ENCODE measurements at regions not wholly inside any gene's neighbourhood (a gene's known extent, or its start where the extent isn't known, plus 50 kb on each side); places are given as distances from the start of the nearest gene placed in this dataset.

DNA sequence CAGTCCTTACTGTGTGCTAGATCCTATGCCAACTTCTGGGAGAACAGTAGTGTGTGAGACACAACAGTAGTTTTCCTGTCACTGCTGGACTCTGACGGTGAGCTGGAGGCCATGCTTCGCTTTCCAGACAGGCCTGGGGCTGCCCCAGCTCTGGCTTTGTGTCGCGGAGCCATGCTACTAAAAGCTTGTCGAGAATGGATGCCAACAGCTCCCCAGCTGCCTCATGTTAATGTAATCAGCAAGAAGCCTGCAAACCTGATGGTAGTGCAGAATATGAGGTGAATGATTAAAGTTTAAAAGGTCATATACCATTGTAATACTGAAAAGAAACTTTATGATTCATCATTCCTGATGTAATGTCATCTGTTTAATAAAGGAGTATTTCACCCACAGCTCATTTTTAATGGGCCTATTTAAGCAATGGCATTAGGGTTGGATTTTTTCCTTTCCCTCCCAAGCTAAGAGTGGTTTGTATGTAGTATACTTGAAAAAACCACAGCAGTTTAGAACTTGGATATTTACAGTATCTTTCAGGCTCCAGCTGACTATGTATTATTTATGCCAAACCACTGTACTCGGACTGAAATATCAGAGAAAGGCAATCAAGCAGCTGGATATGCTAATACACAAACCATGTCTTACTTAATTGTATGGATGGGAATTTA is 343.0 kb downstream of the NUF2 start:
- DNase-seq, result no peak

DNA sequence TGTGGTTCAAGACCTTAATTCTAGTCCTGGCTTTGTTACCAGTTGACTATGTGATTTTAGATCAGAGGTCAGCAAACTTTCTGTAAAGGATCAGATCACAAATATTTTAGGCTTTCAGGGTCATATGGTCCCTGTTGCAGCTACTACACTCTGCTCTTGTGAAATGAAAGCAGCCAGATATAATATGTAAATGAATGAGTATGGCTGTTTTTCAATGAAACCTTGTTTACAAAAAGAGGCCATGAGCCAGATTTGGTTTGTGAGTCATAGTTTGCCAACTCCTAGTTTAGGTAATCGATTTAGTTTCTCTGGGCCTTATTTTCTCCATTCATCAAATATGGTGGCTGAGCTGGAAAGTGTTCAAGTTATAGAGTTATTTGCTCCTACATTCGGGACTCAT is 346.7 kb downstream of the NUF2 start:
- DNase-seq, result no peak

DNA sequence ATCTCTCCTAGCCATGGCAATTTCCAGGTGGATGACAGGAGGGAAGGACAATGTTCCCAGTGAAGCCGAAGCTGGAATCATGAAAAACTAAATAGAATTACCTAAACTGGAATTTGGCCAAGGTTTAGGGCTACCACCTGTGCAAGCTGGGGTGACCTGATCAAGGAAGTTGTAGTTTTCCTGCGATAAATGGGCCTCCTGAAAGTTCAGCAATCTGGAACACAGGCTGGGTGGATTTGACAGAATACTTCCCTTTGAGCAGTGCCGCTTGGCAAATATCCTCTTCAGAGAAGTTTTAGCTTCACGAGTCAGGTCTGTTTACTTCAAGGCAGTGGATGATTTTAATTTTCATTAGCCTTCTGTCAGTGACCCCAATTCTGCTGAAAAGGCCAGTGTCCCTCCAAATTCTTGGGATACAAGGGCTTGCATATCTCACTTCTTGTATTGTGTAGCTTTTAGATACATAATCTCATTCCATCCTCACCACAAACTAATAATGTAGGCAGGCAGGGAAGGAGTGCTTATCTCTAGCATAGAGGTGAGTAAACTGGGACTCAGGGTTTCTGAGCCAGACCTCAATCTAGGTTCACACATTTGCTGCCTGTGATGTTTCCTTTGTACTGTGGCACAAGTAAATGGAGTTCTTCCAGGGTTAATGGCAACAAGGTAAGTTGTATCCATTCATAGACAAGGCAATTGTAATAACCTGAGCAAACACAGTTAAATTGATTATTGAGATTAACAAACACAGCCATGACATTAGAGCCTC is 349.4 kb downstream of the NUF2 start:
- no peak for DNase-seq

GRCh38 chr1:163672976-163673758 is 351.4 kb downstream of the NUF2 start:
- DNase-seq, result no peak

GRCh38 chr1:163673759-163674151 is 352.0 kb downstream of the NUF2 start:
- DNase-seq, result no peak

DNA sequence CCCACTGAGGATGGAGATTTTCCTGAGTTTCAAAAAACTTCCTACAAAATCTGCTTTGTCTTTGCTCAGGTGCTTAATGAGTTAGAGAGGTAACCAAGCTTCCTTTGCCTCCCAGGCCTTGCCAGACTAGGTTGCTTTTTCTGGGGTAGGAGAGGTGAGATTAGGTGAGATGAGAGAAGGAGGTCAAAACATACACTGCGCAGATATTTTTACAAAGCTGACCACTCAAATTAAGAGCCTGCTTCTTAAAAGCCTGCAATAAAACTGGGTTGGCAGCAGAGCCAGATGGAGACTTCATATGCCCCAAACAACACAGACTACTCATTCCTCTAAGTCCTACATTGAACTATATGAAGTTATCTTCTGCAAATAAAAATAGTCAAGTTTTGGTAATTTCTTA is 352.5 kb downstream of the NUF2 start:
- no peak for DNase-seq

GRCh38 chr1:163684785-163685184 is 363.0 kb downstream of the NUF2 start:
- no peak for DNase-seq

DNA sequence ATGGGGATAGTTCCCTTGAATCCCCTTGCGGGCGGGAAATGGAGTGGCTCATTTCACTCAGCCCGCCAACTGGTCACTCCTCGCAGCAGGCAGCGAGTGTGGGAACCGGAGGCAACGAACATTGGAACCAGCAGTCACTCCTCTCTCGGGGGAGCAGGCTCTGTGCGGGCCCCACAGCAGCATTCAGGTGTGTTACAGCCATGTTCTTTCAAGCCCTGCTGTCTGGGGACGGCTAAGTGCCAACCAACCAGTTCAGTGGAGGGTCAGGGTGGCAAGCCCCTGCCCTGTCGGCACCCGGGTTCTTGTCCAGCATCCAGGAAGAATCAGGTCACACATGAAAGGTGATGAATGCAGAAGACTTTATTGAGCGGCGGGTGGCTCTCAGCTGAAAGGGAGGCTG is 370.5 kb downstream of the NUF2 start:
- DNase-seq, result no peak

DNA sequence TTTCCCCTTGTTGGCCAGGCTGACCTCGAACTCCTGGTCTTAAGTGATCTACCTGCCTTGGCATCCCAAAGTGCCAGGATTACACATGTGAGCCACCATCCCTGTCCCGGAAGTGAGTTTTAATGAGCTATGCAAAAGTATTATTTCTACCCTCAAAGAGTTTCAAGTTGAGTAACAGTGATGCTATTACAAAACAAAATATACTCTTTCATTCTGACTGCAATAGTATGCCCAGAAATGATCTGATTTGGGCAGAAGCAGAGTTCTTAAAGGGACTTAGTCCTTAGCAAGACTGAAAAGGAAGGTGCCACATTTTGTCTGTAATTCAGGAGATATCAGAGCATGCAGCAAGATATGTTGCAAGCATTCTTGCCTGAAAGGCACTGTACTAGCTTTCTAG is 375.4 kb downstream of the NUF2 start:
- no peak for DNase-seq

- no peak for DNase-seq
Measured at GRCh38 chr1:163701783-163702374, 380.1 kb downstream of the NUF2 start.

GRCh38 chr1:163703794-163704193 is 382.0 kb downstream of the NUF2 start:
- no peak for DNase-seq

GRCh38 chr1:163706915-163707314 is 385.2 kb downstream of the NUF2 start:
- no peak for DNase-seq

GRCh38 chr1:163709636-163710035 is 387.9 kb downstream of the NUF2 start:
- no peak for DNase-seq

DNA sequence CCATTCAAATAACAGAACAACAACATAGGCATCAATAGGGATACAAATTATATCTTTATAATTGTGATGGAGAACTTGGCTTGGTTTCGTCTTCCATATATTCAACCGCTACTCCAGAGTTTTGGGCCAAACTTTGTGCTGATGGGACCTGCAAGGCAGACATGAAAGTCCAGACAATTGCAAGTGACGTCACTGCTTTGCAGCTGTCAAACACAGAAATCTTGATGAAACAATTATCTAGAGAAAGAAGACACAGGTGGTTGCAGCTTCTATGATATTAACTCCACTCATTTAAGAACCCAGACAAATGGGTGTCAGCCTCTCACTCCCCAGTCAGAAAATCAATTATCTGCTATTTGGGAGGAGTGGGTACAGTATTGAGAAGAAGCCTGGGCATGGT is 390.6 kb downstream of the NUF2 start:
- no peak for DNase-seq

GRCh38 chr1:163720294-163720693 is 398.5 kb downstream of the NUF2 start:
- no peak for DNase-seq

DNA sequence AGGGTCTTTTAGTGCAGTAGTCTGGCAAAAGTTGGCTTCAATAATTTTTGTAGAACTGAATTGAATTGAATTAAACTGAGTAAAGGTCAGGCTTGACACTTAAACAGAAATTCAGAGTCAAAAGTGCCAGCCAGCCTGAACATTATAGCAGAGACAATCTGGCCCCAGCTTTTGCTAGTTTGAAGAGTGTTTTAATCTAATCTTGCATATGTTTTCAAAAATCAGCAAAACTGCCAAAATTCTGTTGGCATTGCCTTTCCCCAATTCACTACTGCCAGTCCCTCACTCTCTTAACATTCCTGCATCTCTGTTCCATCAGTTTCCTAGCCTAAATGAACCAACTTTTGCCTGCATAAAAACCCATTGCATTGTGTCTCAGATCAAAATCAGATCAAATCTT is 403.8 kb downstream of the NUF2 start:
- DNase-seq, result no peak

DNA sequence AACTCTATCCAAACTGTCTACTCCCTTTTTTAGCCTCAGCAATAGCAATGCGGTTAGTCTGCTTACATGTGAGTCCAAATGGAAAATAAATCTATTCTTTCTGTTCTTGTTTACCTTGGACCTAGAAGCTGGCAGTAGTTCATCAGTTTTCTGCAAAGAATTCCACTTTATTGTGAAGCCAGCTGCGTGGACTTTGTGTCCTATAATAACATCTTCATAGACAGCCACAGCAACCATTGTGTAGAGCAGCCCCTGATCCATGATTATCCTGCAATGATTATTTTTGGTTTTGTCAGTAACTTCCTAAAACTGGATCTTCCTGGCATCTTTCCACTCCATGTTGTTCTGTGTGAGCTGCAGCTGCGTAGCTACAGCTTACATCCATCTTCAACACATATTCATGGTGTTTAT is 408.7 kb downstream of the NUF2 start:
- DNase-seq, result no peak

DNA sequence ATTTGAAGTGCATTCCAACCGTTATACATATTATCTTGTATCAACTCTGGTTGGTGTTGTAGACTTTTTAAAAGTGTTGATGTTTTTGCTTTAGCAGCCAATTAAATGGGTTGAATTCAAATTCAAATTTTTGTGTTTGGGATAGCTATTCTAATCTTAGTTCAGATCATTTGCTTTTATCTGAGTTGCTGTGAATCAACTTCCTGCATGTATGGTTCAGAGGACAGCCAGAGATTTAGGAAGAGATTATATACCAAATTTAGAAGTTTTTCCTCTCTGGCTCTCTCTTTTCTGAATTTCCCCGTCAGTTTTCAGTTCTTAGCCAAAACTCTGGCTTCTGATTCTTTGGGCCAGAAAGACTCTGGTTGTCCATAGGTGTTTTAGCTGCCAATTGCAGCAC is 415.5 kb downstream of the NUF2 start:
- DNase-seq, result no peak

DNA sequence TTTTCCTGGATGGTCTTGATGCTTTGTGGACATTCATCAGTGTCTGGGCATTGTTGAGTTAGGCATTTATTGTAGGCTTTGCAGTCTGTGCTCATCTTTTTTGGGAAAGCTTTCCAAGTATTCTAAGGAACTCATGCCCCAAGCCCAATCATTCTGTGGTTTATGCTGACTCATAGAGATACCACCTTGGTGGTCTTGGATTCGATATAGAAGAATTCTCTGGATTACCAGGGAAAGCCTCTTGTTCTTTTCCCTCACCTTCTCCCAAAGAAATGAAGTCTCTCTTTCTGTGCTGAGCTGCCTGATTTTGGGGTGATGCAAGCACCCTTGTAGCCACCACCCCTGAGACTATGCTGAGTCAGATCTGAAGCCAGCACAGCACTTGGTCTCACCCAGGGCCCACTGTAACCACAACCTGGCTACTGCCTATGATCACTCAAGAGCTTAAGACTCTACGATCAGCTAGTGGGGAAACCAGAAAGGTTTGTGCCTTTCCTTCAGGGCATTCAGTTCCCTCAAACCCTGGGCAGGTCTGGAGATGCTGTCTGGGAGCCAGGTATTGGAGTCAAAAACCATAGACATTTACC is 422.6 kb downstream of the NUF2 start:
- DNase-seq, result no peak

DNA sequence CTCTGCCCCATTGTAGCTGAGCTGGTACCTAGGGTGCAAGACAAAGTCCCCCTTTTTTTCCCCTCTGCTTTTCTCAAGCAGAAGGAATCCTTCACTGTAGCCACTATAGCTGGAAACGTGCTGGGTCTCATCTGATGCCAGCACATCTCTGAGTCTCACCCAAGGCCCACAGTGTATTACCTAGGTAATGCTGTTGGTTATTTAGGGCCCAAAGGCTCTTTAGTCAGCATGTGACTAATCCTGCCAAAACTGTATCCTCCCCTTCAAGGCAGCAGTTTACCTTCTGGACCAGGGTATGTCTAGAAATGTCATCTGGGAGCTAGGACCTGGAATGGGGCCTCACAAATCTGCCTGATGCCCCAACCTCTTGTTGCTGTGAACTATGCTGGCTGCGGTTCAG is 423.4 kb downstream of the NUF2 start:
- DNase-seq, result no peak

- DNase-seq, result no peak
Measured at GRCh38 chr1:163747261-163747660, 425.5 kb downstream of the NUF2 start.

DNA sequence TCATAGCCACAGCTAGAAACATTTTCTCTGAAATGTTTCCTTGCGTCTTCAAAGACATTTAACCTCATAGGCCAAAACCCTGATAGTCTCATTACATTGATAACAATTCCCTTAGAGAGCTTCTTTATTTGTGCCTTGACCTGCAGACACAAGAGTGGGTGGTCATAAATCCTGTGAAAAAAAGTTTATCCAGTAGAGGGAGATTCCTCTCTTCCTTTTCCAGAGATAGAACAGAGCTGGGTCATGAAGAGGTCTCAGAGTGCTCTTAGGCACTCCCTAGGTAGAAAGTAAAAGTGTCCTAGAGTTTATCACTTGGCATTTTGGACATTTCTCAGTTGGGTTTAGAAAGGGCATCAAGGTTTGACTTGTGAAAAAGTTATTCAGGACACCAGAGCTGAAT is 426.1 kb downstream of the NUF2 start:
- no peak for DNase-seq

GRCh38 chr1:163758977-163759670 is 437.4 kb downstream of the NUF2 start:
- DNase-seq, result no peak
